ENCODE measurements at regions not wholly inside any gene's neighbourhood (a gene's known extent, or its start where the extent isn't known, plus 50 kb on each side); places are given as distances from the start of the nearest gene placed in this dataset.

DNA sequence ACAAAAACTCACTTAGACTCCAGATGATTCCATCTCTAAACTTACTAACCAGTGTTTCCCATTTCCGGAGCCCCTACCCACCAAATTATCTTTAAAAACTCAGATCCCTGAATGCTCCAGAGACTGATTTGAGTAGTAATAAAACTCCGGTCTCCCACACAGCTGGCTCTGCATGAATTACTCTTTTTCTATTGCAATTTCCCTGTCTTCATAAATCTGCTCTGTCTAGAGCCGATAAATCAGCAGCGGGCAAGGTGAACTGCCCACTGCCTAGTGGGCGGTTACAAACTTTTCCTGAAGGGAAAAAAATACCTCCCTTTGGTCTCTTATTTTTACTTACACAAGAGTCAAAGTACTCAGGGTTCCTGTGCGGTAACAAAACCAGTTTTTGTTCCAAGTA lies 624.4 kb upstream of the RORB start:
- DNase-seq (ENCODE audit: extremely low read depth, insufficient read length), result no peak
- Histone ChIP-seq H3K27me3 (replicated peaks; ENCODE audit: control insufficient read depth, insufficient read depth, low read length) (no peaks in the 10 kb centered on the region), H3K4me3 (replicated peaks; ENCODE audit: low read depth, low read length) (no peak overlapping the region), H3K36me3 (ENCODE audit: control insufficient read depth, insufficient read depth, low read length) (no peaks in the 10 kb centered on the region)
- TF ChIP-seq, protein P1, sequence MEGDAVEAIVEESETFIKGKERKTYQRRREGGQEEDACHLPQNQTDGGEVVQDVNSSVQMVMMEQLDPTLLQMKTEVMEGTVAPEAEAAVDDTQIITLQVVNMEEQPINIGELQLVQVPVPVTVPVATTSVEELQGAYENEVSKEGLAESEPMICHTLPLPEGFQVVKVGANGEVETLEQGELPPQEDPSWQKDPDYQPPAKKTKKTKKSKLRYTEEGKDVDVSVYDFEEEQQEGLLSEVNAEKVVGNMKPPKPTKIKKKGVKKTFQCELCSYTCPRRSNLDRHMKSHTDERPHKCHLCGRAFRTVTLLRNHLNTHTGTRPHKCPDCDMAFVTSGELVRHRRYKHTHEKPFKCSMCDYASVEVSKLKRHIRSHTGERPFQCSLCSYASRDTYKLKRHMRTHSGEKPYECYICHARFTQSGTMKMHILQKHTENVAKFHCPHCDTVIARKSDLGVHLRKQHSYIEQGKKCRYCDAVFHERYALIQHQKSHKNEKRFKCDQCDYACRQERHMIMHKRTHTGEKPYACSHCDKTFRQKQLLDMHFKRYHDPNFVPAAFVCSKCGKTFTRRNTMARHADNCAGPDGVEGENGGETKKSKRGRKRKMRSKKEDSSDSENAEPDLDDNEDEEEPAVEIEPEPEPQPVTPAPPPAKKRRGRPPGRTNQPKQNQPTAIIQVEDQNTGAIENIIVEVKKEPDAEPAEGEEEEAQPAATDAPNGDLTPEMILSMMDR (IDR thresholded peaks at IDR 0.05; ENCODE audit: insufficient read depth, low read length, poor library complexity, severe bottlenecking), result no peak

DNA sequence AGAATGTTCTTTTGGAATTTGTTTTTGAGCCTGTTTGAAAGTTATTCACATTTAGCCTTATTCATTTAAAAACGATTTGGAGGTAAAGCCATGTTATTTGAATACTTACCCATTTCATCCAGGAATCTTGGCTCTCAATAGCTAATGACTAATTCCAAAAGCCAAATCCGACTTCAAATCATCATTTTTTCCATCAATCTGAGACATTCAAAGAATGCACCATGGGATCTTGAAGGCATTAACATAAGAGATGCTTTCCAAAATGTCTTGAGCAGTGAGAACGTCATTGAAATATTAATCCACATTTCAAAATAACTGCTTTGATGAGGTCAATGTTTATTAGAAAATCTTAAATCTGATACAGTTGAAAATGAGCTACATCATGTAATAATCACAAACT lies 617.0 kb upstream of the RORB start:
- Histone ChIP-seq H3K36me3 (ENCODE audit: control insufficient read depth, insufficient read depth, low read length) (no peaks in the 10 kb centered on the region), H3K4me3 (replicated peaks; ENCODE audit: low read depth, low read length) (no peak overlapping the region), H3K27me3 (replicated peaks; ENCODE audit: control insufficient read depth, insufficient read depth, low read length) (no peaks in the 10 kb centered on the region)
- no peak for DNase-seq (ENCODE audit: extremely low read depth, insufficient read length)
- TF ChIP-seq, protein P1 (IDR thresholded peaks at IDR 0.05; ENCODE audit: insufficient read depth, low read length, poor library complexity, severe bottlenecking), result no peak

DNA sequence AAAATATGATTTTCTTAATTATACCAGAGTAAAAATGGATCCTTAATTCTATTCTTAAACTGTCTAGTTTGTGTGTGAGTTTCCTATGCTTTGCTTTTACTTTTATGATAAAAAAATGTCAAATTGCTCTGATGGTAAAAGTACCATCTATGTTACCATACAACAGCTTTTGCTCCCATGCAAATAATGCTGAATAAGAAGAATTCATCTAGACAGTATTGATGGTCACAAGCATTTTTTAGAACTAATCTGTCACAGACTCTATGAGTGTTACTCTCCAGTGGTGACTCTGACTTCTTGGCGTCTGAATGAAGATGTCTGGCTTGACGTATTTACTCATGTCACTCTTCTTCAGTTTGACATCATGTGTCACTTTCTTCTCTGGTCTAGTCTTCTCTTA lies 608.1 kb upstream of the RORB start:
- DNase-seq (ENCODE audit: extremely low read depth, insufficient read length), result no peak
- Histone ChIP-seq H3K4me3 (replicated peaks; ENCODE audit: low read depth, low read length) (no peak overlapping the region), H3K36me3 (ENCODE audit: control insufficient read depth, insufficient read depth, low read length) (no peaks in the 10 kb centered on the region), H3K27me3 (replicated peaks; ENCODE audit: control insufficient read depth, insufficient read depth, low read length) (no peaks in the 10 kb centered on the region)
- TF ChIP-seq, protein P1 (IDR thresholded peaks at IDR 0.05; ENCODE audit: insufficient read depth, low read length, poor library complexity, severe bottlenecking), result no peak

DNA sequence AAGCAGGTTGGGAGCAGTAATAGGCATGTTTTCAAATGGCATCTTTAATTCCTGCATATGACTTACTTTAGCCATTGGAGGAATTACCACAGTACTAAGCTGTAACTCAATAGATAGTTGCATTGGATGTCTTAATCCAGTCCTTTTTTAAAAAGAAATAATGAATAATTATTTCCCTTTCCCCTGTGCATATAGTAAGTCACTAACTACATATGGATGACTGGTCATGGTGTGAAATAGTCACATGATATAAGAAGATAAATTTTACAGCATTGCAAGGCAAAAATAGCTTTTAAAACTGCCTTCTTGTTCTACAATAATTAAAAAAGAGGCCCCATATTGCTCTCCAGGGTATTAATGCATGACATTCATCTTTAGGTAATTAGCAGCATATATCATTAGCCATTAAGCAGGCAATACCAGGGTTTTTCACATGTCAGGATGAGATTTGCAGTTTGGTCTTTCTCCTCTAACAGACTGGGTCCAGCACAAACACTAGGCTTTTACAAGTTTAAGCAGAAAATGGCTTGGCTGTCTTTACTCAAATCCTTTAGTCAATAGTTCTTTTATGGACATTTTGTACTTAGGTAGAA lies 606.4 kb upstream of the RORB start:
- H3K27me3 ChIP-seq (replicated peaks; ENCODE audit: control insufficient read depth, insufficient read depth, low read length), result no peaks in the 10 kb centered on the region

DNA sequence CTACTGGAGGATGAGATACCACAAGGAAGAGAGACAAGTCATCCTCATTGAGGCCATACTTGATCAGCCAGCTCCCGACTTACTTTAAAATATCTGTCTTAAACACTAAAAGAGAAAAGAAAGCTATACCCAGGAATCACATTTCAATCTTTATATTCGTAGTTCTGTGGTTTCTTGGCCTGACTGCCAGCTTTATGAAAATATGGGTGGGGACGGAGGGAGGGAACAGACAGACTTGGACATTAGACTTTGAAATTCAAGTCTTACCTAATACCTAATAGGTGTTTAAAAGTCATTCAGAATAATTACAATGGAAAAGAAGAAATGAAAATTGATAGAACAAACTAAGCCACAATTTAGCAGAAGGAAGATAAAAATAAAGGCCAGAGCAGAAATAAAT lies 604.8 kb upstream of the RORB start:
- TF ChIP-seq, protein P1 (IDR thresholded peaks at IDR 0.05; ENCODE audit: insufficient read depth, low read length, poor library complexity, severe bottlenecking), result no peak

More for the DNA sequence above, 606.4 kb upstream of the RORB start:
- TF ChIP-seq, protein P1 (IDR thresholded peaks at IDR 0.05; ENCODE audit: insufficient read depth, low read length, poor library complexity, severe bottlenecking), result no peak
- H3K4me3 ChIP-seq (replicated peaks; ENCODE audit: low read depth, low read length), result no peak overlapping the region
- no peak for DNase-seq (ENCODE audit: extremely low read depth, insufficient read length)
- H3K36me3 ChIP-seq (ENCODE audit: control insufficient read depth, insufficient read depth, low read length), result no peaks in the 10 kb centered on the region

DNA sequence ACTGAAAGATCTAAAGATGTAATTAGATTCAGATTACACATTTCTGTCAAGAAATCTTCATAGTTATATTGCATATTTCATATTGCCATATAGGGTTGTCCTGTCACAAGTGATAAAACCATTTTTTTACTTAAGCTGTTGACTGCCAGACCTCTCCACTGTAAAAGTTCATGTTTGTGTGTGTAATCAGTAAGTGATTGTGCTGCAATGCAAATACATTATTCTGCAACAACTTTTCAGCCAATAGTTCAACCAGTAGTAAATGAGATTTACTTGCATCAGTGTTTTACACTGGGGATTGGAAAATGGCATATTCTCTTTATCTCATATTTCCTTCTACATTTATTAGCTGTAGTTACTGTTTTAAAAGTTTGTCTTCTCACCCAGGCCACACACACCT lies 603.9 kb upstream of the RORB start:
- no peak for DNase-seq (ENCODE audit: extremely low read depth, insufficient read length)
- TF ChIP-seq, protein P1 (IDR thresholded peaks at IDR 0.05; ENCODE audit: insufficient read depth, low read length, poor library complexity, severe bottlenecking), result no peak
- H3K36me3 ChIP-seq (ENCODE audit: control insufficient read depth, insufficient read depth, low read length), result no peaks in the 10 kb centered on the region
- H3K4me3 ChIP-seq (replicated peaks; ENCODE audit: low read depth, low read length), result no peak overlapping the region
- H3K27me3 ChIP-seq (replicated peaks; ENCODE audit: control insufficient read depth, insufficient read depth, low read length), result no peaks in the 10 kb centered on the region

More for the DNA sequence above, 604.8 kb upstream of the RORB start:
- H3K4me3 ChIP-seq (replicated peaks; ENCODE audit: low read depth, low read length), result no peak overlapping the region
- no peaks in the 10 kb centered on the region for H3K27me3 ChIP-seq (replicated peaks; ENCODE audit: control insufficient read depth, insufficient read depth, low read length)
- no peak for DNase-seq (ENCODE audit: extremely low read depth, insufficient read length)
- H3K36me3 ChIP-seq (ENCODE audit: control insufficient read depth, insufficient read depth, low read length), result no peaks in the 10 kb centered on the region

Measured in GM06990 (cell line).